Type B pancreatic cell (in vitro differentiated cells): ENCODE measurements at regions not wholly inside any gene's neighbourhood (a gene's known extent, or its start where the extent isn't known, plus 50 kb on each side); places are given as distances from the start of the nearest gene placed in this dataset.

Source experiments
- DNase-seq: peaks from one replicate; pipeline ENCODE4 v3.0.0; 2021; ENCODE audit warnings: mixed read lengths; ENCODE audit not compliant: unreplicated experiment; ENCODE audit errors: extremely low spot score
- H3K27ac Mint-ChIP-seq: 2 replicates; pipeline ENCODE4 v1.8.0; 2021; ENCODE audit warnings: mild to moderate bottlenecking, mixed read lengths
- H3K27me3 Mint-ChIP-seq: 2 replicates; pipeline ENCODE4 v1.8.0; 2021; ENCODE audit warnings: mixed read lengths
- H3K36me3 Mint-ChIP-seq: 2 replicates; pipeline ENCODE4 v1.8.0; 2021; ENCODE audit warnings: mixed read lengths
- H3K4me1 Mint-ChIP-seq: one replicate; pipeline ENCODE4 v1.8.0; 2021; ENCODE audit warnings: mixed read lengths; ENCODE audit not compliant: unreplicated experiment
- H3K4me3 Mint-ChIP-seq: 2 replicates; pipeline ENCODE4 v1.8.0; 2021; ENCODE audit warnings: mild to moderate bottlenecking, mixed read lengths
- H3K9me3 Mint-ChIP-seq: 2 replicates; pipeline ENCODE4 v1.8.0; 2021; ENCODE audit warnings: mixed read lengths
- TF ChIP-seq, protein P1 (sequence below): fragments of 200-600 bp; sonication (generic); conservative IDR thresholded peaks from 2 replicates; pipeline ENCODE4 v1.5.0; 2021; ENCODE audit warnings: antibody characterized with exemption, mild to moderate bottlenecking

DNA sequence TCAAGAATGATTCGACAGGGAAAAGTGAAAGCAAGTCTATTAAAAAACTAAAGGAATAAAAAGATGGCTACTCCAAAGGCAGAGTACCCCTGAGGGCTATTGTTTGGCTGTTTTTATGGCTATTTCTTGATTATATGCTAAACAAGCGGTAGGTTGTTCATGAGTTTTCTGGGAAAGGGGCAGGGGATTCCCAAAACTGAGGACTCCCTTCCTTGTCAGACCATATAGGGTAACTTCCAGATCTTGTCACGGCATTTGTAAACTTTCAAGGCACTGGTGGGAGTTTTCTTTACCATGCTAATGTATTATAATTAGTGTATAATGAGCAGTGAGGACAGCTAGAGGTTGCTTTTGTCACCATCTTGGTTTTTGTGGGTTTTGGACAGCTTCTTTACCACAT, 474.9 kb upstream of the MC4R start:
- H3K4me3 Mint-ChIP-seq: no peak overlapping the region
- H3K4me1 Mint-ChIP-seq: no peaks in the 10 kb centered on the region
- DNase-seq: no peak
- TF ChIP-seq, protein P1, sequence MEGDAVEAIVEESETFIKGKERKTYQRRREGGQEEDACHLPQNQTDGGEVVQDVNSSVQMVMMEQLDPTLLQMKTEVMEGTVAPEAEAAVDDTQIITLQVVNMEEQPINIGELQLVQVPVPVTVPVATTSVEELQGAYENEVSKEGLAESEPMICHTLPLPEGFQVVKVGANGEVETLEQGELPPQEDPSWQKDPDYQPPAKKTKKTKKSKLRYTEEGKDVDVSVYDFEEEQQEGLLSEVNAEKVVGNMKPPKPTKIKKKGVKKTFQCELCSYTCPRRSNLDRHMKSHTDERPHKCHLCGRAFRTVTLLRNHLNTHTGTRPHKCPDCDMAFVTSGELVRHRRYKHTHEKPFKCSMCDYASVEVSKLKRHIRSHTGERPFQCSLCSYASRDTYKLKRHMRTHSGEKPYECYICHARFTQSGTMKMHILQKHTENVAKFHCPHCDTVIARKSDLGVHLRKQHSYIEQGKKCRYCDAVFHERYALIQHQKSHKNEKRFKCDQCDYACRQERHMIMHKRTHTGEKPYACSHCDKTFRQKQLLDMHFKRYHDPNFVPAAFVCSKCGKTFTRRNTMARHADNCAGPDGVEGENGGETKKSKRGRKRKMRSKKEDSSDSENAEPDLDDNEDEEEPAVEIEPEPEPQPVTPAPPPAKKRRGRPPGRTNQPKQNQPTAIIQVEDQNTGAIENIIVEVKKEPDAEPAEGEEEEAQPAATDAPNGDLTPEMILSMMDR: no peak
- H3K27me3 Mint-ChIP-seq: no peaks in the 10 kb centered on the region
- H3K27ac Mint-ChIP-seq: no peak overlapping the region
- no peaks in the 10 kb centered on the region for H3K36me3 Mint-ChIP-seq
- H3K9me3 Mint-ChIP-seq: peaks cover 4% of the 10 kb centered on the region

DNA sequence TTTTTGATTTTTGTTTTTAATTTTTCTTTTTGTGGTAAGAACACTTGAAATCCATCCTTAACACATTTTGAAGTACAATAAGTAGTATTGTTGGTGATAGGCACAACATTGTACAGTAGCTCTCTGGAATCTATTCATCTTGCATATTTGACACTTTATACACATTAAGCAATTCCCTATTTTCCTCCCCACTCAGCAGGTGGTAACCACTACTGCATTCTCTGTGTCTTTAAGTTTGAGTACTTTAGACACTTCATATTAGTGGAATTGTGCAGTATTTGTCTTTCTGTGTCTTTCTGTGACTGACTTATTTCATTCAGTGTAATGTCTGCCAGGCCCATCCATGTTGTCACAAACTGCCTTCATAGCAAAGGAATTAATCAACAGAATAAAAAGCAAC, 471.7 kb upstream of the CDH20 start:
- no peak for DNase-seq
- H3K27me3 Mint-ChIP-seq: no peaks in the 10 kb centered on the region
- H3K27ac Mint-ChIP-seq: no peak overlapping the region
- TF ChIP-seq, protein P1: no peak
- no peaks in the 10 kb centered on the region for H3K4me1 Mint-ChIP-seq
- no peaks in the 10 kb centered on the region for H3K36me3 Mint-ChIP-seq
- H3K4me3 Mint-ChIP-seq: no peak overlapping the region
- H3K9me3 Mint-ChIP-seq: no peaks in the 10 kb centered on the region

DNA sequence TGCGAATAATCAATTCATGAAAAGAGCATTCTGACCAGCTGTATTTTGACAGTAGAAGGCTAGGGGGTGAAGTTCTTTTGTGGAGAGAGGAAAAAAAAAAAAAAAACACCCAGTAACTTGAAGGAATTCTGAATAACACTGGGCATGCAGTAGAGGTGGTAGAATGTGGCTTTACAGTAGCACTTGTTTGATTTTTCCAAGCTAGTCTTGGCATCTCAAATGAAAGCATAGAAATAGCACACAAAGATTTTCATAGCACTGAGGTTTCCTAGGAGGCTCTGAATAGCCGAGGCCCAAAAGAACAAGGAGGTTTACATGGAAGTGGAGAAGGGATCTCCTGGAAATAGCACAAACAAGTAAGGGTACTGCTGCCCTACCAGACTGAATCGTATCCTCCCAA, 470.2 kb upstream of the CDH20 start:
- no peaks in the 10 kb centered on the region for H3K9me3 Mint-ChIP-seq
- no peaks in the 10 kb centered on the region for H3K27me3 Mint-ChIP-seq
- H3K27ac Mint-ChIP-seq: no peak overlapping the region
- no peak overlapping the region for H3K4me3 Mint-ChIP-seq
- H3K4me1 Mint-ChIP-seq: no peaks in the 10 kb centered on the region
- no peak for DNase-seq
- H3K36me3 Mint-ChIP-seq: no peaks in the 10 kb centered on the region
- TF ChIP-seq, protein P1: no peak

DNA sequence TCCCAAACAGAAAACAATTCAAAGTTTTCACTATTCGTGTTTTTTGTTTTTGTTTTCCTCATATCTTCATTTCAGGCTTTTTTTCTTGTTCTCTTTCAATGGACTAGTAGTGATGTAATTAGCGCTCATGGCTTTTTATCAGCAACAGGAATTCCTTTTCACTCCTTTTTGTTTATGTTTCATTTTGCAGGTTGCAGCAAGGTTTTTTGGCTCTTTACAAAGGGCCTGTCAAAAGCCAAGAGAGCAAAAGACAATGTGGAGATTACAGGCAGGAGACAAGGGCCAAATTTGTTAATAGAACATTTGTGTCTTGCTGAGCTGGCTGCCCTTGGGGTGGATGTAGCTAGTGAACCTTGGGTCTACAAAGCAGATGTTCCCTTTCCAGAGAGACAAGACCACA, 467.4 kb upstream of the CDH20 start:
- Mint-ChIP-seq H3K27me3 (no peaks in the 10 kb centered on the region), H3K4me1 (no peaks in the 10 kb centered on the region), H3K9me3 (no peaks in the 10 kb centered on the region), H3K4me3 (no peak overlapping the region), H3K27ac (no peak overlapping the region), H3K36me3 (no peaks in the 10 kb centered on the region)
- no peak for DNase-seq
- TF ChIP-seq, protein P1: no peak

DNA sequence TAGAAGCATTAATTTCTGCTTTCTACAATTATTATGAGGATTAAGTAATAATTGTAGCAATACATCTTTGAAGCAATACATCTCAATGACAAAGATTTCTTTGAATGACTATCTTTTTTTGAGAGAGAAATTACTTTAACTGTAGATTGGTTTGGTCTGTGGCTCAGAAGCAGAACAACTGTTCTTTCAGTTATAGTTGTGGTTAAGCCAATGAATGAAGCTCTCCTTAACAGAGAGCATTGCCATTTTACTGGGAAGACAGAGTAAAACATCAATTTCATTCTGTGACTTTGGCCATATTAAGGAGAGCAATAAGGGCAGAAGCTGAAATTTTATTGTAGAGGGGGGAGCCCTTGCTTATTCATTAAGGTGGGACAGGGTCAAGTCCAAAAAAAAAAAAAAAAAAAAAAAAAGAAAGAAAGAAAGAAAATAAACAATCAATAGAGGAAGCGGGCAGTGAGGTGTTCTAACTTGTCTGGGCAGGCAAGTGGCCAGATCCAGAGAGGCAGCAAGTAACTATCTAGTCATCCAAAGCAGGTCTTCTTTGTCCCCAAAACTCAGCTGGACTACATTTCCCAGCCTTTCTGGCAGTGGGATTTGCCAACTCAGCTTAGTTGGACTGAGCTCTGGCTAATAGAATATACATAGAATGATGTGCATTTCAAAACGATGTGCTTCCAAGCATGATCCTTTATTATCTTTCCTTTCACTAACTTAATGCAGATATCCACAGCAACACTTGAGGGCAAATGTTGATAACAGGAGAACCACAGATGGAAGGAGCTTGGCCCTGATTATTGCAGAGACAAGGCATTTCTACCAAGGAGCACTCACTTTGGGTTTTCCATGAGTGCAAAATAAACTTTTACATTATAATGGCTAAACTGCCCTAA, 462.7 kb upstream of the CDH20 start:
- no peak overlapping the region for H3K27ac Mint-ChIP-seq
- H3K27me3 Mint-ChIP-seq: peaks cover 3% of the 10 kb centered on the region
- H3K36me3 Mint-ChIP-seq: no peaks in the 10 kb centered on the region
- no peak for DNase-seq
- no peaks in the 10 kb centered on the region for H3K4me1 Mint-ChIP-seq
- TF ChIP-seq, protein P1: no peak
- no peaks in the 10 kb centered on the region for H3K9me3 Mint-ChIP-seq
- no peak overlapping the region for H3K4me3 Mint-ChIP-seq
